ENCODE measurements at regions not wholly inside any gene's neighbourhood (a gene's known extent, or its start where the extent isn't known, plus 50 kb on each side); places are given as distances from the start of the nearest gene placed in this dataset.
"Not testable (repeated sequence)": the region's sequence is repeated elsewhere in the genome, so short reads cannot be mapped to it uniquely, and the experiment has no call there.

- TF ChIP-seq, protein P1, sequence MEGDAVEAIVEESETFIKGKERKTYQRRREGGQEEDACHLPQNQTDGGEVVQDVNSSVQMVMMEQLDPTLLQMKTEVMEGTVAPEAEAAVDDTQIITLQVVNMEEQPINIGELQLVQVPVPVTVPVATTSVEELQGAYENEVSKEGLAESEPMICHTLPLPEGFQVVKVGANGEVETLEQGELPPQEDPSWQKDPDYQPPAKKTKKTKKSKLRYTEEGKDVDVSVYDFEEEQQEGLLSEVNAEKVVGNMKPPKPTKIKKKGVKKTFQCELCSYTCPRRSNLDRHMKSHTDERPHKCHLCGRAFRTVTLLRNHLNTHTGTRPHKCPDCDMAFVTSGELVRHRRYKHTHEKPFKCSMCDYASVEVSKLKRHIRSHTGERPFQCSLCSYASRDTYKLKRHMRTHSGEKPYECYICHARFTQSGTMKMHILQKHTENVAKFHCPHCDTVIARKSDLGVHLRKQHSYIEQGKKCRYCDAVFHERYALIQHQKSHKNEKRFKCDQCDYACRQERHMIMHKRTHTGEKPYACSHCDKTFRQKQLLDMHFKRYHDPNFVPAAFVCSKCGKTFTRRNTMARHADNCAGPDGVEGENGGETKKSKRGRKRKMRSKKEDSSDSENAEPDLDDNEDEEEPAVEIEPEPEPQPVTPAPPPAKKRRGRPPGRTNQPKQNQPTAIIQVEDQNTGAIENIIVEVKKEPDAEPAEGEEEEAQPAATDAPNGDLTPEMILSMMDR (IDR thresholded peaks at IDR 0.05), result not testable (repeated sequence)
- TF ChIP-seq POLR2A (IDR thresholded peaks at IDR 0.05), result not testable (repeated sequence)
Measured at GRCh38 chr2:111378348-111378747, 257.6 kb downstream of the BCL2L11 start.
